GM06990 (cell line): ENCODE measurements at regions not wholly inside any gene's neighbourhood (a gene's known extent, or its start where the extent isn't known, plus 50 kb on each side); places are given as distances from the start of the nearest gene placed in this dataset.

Experiments
- DNase-seq: peaks from one replicate; pipeline ENCODE4 v3.0.0-alpha.2; 2011; ENCODE audit not compliant: insufficient read length; ENCODE audit errors: extremely low read depth
- H3K27me3 ChIP-seq: replicated peaks from 2 replicates; pipeline ENCODE4 v1.6.0; 2011; ENCODE audit warnings: low read length; ENCODE audit not compliant: control insufficient read depth, insufficient read depth
- H3K36me3 ChIP-seq: 2 replicates; pipeline ENCODE4 v1.5.1; 2011; ENCODE audit warnings: low read length; ENCODE audit not compliant: control insufficient read depth, insufficient read depth
- H3K4me3 ChIP-seq: replicated peaks from 2 replicates; pipeline ENCODE4 v1.5.1; 2011; ENCODE audit warnings: low read depth, mild to moderate bottlenecking, control low read depth, low read length
- CTCF ChIP-seq: IDR thresholded peaks from 2 replicates; pipeline ENCODE4 v1.5.1; 2011; ENCODE audit warnings: low read length, control low read depth, mild to moderate bottlenecking, inconsistent platforms; ENCODE audit not compliant: insufficient read depth, poor library complexity, severe bottlenecking

GRCh38 chr4:13860126-13860525 is 232.6 kb upstream of the BOD1L1 start:
- no peak for DNase-seq
- Histone ChIP-seq H3K27me3 (no peaks in the 10 kb centered on the region), H3K4me3 (no peak overlapping the region), H3K36me3 (no peaks in the 10 kb centered on the region)
- TF ChIP-seq CTCF = peak; percentile 14

GRCh38 chr4:13865871-13866669 is 238.5 kb upstream of the BOD1L1 start:
- H3K36me3 ChIP-seq = no peaks in the 10 kb centered on the region
- DNase-seq = no peak
- no peak for TF ChIP-seq CTCF
- H3K27me3 ChIP-seq = no peaks in the 10 kb centered on the region
- no peak overlapping the region for H3K4me3 ChIP-seq

- no peaks in the 10 kb centered on the region for H3K36me3 ChIP-seq
- no peak for TF ChIP-seq CTCF
- no peak overlapping the region for H3K4me3 ChIP-seq
- DNase-seq = no peak
- no peaks in the 10 kb centered on the region for H3K27me3 ChIP-seq
Measured at GRCh38 chr4:13866881-13867280, 239.4 kb upstream of the BOD1L1 start.

GRCh38 chr4:13872155-13872554 is 244.6 kb upstream of the BOD1L1 start:
- Histone ChIP-seq H3K27me3 (no peaks in the 10 kb centered on the region), H3K36me3 (no peaks in the 10 kb centered on the region), H3K4me3 (no peak overlapping the region)
- DNase-seq = no peak
- no peak for TF ChIP-seq CTCF

GRCh38 chr4:13872955-13873354 is 245.4 kb upstream of the BOD1L1 start:
- no peaks in the 10 kb centered on the region for H3K36me3 ChIP-seq
- H3K27me3 ChIP-seq = no peaks in the 10 kb centered on the region
- TF ChIP-seq CTCF = no peak
- DNase-seq = no peak
- H3K4me3 ChIP-seq = no peak overlapping the region
